NCI-H446 treated with DMSO at 0.1 percent for 48 hours (cell line): ENCODE measurements at regions not wholly inside any gene's neighbourhood (a gene's known extent, or its start where the extent isn't known, plus 50 kb on each side); places are given as distances from the start of the nearest gene placed in this dataset.

Experiments
- DNase-seq: peaks from one replicate; lab custom pipeline; 2025; lab: John Stamatoyannopoulos, UW

DNA sequence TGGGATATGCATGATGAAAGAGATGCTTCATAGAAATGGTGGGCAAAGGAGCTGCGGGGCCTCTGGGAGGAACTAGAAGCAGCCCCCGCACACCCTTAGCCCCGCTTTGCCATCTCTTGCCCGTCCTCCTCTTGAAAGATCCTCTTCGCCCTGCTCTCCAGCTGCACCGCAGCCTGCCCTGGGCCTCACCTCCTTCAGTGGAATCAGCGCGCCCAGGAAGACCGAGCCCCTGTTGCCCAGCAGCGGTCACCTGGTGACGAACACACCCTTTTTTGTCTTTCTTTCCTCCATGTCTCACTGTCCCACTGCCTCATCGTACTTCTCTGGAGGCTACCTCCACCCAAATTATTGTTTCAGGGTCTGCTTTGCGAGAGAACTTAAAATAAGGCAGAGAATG is 807.6 kb downstream of the UQCRFS1 start:
- DNase-seq, result no peak

DNA sequence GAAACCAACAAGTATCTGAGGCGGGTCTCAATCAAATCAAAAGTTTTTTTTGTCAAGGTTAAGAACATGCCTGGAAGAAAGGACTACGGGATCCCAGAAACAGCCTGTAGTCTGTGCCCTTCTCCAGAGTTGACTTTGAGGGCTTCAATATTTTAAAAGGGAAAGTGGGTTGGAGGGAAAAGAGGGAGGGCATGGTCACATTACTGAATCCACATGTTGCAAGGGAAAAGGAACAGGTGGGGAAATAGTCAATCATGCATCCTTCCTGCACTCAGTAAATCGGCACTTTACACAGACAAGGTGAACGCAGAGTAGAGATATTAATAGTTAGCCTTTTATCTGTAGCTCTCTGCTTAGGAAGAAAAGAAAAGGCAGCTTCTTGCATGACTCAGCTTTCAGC is 808.5 kb downstream of the UQCRFS1 start:
- no peak for DNase-seq

DNA sequence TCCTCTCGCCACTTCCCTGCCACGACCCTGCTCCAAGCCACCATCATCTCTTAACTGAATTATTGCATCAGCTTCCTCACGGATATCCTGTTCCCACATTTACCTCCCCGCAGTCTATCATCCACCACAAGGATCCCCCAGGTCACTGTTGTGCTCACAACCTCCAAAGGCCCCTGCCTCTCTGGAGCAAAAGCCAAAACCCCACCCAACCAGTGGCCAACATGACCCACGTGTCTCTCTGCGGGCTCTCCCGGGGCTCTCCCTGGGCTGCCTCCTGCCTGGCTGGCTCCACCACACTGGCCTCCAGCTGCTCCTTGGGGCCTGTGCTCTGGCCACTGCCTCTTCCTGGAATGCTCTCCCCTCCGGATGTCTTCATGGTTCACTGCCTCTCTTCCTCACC is 809.3 kb downstream of the UQCRFS1 start:
- no peak for DNase-seq

DNA sequence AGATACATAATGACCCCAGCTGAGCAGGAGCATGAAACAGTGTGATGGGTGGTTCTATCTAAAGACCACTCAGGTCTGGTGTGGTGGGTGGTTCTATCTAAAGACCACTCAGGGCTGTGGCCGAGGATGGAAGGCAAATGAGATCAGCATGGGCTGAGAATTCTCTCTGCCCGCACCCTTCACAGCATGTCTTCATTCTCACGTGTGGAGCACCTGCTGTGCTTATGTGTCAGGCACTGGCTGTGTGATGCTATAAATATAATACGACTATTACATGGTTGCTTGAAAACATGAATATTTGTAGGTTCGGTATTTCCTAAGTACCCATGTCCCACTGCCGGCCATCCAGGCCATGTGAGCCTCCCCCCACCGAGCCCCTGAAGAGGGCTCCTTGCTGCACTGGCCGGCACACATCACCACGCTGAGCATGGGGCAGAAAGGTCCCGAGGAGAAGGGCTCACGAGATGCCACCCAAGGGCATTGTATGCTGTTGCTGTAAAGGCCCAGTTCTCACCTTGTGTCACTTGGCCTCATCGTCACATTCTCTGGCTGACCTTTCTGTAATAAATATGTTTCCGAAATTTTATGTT is 810.2 kb downstream of the UQCRFS1 start:
- DNase-seq, result no peak

DNA sequence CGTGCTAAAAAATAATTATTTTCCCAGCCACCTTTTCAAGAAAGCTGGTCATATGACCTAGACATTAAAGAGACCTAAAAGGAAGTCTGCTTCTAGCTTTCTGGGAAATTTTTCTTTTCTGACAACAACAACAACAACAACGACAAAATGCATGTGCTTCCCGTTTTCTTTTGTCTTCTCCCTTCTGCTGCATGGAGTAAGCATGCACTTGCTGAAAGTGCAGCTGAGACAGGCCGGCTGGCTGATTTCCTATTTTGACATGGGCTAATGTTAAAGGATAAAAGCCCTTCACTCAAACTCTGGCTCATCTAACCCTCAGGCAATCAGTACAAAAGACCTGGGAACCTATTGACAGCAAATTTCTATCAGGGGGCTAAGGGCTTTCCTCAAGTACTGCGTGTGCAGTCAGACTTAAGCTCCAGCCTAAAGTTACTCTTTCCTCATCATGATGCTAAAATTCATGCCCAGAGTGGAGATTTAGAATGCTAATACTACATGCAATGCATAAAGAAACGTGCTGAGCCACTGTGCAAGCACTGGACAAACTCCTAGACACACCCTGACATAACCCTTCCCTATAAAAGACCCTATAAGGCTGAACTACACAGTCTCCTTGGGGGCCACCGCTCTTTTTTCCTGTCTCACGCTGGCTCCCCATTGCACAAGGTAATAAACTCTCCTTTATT is 811.1 kb downstream of the UQCRFS1 start:
- DNase-seq, result no peak

DNA sequence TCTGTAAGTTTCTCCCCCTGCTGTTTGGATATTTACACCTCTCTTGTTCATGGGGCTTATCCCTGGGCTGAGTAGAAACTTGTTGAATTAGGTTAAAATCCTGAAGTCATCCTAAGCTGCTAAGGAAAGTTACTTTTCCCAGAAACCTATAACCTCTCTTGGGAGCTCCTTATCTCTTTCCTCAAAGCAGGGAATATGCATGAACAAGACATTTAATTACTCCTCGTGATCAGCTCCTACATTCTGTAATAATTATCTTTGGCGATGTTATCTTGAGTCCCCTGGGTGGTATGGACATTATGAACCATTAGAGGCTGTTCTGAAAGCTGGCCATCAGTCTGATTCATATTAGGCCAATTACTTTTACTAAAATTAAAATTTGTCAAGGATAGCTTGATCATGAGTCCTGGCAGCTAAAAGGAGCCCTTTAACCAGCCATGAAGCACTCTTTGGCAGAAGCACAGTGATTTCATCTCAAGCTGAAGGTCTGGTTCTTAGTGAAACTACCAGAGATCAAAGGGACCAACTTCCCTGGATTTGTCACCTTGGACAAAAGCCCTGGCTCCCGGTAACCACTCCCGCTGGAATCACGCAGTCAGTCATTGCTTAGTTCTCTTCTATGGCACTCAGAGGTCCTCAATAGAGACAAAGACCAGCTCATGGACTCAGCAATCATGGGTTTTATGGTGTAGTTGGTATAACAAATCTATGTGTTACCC is 811.8 kb downstream of the UQCRFS1 start:
- DNase-seq, result no peak

DNA sequence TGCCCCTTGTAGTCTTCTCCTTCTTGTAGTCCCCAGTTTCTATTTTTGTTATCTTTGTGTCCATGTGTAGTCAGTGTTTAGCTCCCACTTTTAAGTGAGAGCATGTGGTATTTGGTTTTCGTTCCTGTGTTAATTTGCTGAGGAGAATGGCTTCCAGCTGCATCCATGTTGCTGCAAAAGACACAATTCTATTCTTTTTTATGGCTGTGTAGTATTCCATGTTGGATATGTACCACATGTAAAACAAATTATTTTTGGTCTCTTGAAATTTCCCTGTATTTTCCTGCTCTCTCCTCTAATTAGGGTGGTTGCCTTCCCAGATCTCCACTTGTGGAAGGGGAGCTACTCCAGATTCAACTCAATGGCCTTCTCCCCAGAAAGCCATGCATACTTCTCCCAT is 813.8 kb downstream of the UQCRFS1 start:
- no peak for DNase-seq

DNA sequence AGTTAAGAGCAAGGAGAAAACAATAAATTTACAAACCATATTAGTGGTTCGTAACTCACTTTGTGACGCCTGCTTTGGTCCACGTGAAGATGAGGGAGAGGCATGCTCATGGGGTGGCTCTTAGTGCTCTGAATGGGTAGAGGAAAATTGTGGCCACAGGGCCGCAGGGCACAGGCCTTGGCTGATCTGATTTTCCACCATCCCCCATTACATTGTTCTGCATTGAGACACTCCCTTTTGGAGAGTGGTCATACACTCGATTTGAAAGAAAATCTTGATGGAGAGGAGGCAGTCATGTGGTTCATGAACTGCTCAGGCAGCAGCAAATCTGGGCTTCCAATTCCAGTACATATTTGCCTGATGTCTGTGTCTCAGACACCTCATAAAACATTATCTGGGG is 815.2 kb downstream of the UQCRFS1 start:
- no peak for DNase-seq

DNA sequence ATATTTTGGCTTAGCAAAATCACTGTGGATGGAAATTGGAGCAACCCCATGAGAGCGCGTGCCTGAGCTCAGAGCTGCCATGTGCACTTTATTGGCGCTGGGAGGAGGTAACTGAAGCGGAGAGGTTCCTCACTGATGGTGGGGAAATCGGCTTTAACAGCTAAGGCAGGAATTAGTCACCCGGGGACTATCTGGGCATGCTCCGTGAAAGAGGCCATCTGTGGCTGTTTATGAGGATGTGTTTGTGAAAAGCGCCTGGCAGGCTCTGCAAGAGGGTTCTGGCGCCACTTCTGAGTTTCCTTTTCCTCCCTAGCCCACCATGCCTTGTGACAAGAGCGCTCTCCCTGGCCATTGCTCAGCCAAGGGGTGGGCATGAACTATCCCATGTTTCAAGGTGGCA is 815.6 kb downstream of the UQCRFS1 start:
- DNase-seq, result no peak

DNA sequence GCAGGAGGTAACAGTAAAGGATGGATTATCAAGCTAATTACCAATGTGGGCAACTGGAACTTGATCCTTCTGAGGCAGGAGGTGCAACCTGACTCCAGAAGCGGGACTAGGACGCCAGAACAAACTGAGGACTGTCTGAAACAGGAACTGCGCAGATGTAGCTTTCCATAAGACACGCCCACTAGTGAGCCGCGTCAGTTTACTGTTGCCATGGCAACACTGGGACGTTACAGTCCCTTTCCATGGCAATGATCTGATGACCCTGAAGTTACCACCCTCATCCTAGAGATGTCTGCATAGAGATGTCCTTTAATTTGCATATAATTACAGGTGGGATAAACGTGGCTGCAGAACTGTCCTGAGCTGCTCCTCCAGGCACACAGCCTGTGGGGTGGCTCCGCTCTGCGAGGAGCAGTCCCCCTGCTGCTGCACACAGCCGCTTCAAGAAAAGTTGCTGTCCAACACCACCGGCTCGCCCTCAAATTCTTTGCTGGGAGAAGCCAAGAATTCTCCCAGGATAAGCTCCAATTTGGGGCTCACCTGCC is 816.6 kb downstream of the UQCRFS1 start:
- DNase-seq, result no peak

DNA sequence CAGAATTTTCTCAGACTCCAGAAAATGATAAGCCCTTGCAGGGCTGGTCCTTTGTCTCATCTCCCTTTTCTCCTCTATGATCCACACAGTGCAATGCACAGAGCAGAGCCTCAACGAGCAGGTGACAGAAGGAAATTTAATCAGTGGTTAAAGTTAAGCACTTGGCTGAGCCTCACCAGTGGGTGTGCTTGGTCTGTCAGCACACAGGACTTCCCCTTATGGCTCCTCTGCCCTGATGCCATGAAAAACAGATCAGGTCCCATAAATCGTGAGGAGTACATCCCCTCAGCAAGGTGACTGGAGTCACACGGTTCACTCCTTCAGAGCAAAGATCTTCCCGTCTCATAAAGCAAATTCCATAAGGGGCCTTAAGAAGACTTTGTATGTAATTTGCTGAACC is 818.2 kb downstream of the UQCRFS1 start:
- no peak for DNase-seq

DNA sequence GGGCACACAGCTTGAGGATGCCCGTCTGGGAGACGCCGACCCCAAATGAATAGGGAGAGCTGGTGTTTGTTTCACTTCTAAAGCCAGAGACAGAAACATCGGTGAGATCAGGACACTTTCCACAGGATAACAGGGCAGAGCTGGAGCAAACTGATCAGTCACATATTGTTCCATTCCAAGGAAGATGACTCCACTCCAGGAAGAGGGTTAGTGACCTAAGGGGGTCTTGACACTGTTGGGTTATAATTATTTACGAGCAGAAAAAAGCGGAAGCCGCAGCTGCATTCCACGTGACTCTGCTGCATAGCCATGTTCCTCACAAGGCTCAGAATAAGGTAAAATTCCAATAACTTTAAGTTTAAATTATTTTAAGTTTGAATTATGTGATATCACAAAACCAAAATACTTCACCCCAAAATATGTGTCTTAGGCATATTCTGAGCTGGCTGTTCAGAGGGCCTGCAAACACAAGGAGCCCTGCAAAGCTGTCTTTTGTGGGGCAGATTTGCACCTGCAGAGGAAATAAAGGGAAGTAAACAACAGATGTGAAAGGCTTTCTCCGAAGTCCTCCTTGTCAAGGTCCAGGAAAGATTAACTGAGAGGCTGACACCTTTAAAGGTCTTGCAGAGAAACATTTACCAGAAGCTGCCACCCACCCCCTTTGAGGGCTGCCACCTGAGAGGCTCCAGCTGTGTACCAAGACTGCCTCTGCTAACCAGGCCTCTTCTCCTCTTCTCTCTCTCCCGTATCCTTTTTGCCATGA is 819.2 kb downstream of the UQCRFS1 start:
- DNase-seq, result no peak

DNA sequence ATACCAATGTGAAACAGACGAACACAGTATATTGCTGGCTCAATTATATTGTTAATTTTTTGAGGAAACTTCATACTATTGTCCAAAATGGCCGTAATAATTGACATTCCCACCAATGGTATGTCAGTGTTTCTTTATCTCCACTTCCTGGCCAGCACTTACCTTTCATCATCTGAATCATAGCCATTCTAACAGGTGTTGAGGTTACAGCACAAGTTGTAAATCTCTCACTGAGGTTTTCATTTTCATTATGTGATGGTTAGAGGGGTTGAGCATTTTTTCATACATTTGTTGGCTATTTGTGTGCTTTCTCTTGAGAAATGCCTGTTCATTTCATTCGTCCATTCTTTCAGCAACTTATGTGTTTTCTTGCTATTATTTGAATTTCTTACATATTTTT is 824.0 kb downstream of the UQCRFS1 start:
- DNase-seq, result no peak

DNA sequence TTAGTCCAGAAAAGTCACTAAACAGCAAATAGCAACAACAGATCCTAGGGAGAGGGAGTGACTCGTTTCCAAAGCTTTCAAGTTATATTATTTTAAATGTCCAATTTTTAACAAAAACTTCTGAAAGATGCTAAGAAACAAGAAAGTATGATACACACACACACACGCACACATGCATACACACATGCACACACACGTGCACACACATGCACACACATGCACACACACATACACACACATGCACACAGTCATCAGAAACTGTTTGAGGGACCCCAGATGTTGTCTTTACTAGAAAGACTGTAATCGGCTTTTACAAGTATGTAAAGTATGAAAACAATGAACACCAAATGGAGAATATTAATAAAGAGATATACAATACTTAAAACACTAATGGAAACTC is 825.4 kb downstream of the UQCRFS1 start:
- no peak for DNase-seq

DNA sequence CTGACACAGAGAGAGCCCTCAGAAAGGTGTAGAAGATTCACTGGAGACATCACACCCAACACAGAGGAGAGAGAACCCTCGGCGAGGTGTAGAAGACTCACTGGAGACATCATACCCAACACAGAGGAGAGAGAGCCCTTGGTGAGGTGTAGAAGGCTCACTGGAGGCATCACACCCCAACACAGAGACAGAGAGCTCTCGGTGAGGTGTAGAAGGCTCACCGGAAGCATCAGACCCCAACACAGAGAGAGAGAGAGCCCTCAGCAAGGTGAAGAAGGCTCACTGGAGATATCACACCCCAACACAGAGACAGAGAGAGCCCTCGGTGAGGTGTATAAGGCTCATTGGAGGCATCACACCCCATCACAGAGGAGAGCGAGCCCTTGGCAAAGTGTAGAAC is 826.5 kb downstream of the UQCRFS1 start:
- no peak for DNase-seq

DNA sequence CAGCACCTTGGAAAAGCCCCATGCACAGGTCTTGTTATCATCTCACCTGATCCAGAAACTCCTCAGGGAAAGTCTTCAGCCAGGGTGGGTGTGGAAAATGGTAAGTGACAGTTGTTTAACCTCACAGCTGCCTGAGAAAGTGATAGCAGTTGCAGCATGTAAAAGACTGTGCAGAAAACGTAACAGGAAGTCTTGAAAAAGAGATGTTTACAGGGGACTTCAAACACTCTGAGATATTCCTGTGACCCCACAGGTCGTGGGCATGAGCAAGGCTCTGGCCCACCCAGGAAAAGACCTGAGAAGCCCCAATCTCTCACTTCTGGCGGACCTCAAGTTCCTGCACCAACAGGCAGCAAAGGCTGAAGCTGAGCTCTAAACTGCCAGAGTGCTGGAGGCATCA is 826.9 kb downstream of the UQCRFS1 start:
- no peak for DNase-seq

DNA sequence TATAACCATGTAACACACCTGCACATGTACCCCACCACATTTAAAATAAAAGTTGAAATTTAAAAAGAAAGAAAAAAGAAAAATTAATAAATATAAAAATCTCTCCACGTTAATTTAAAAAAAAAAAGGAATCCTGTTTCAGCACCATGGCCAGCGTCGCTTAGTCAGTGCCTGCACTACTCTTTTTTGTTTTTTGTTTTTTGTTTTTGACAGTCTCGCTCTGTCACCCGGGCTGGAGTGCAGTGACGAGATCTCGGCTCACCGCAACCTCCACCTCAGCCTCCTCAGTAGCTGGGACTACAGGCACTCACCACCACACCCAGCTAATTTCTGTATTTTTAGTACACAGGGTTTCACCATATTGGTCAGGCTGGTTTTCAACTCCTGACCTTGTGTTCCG is 835.9 kb downstream of the UQCRFS1 start:
- DNase-seq, result no peak

DNA sequence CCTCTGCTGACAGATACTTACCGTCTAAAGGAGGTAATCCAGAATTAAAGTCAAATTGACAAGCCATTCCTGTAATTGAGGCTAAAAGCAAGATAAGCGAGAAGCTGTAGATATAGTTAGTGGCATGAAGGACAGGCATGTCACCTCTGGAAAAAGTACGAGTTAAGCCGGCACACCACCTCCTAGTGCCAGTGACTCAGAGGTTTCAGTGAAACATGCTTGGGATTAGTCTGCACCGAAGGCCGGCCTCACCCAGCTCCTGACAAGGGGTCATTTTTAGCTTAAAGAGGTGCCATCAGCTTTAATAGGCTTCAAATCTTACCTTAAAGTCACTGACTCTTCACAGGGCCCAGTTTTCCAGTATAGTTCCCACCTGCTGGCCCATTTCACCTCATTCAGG is 838.0 kb downstream of the UQCRFS1 start:
- no peak for DNase-seq

DNA sequence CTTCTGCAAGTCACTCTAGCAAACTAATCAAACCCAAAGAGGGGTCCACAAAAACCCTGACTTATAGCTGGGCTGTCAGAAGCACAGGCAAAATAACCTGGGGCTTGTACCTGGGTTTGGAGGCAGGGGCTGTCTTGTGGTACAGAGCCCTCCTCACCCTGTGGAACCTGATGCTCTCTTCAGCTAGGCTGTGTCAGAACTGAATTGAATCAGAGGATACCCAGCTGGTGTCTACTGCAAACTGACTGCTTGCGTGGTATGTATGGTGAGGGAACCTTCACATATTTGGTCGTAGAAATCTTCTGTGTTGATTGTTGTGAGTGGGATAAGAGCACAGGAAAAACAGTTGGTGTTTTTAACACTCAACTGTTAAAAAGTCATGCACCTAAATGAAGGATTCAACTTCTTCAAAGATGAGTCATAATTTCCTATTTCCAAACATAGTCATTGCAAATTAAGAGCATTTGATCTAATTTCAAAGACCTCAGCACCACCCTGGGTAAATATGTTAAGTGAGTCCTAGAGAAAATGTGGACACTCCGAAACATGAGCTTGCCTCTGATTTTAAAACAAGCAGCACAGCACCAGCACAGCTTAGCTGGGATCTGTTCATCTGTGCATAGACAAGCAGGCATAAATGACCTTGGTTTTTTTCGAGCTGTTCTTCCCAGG is 840.2 kb downstream of the UQCRFS1 start:
- no peak for DNase-seq

DNA sequence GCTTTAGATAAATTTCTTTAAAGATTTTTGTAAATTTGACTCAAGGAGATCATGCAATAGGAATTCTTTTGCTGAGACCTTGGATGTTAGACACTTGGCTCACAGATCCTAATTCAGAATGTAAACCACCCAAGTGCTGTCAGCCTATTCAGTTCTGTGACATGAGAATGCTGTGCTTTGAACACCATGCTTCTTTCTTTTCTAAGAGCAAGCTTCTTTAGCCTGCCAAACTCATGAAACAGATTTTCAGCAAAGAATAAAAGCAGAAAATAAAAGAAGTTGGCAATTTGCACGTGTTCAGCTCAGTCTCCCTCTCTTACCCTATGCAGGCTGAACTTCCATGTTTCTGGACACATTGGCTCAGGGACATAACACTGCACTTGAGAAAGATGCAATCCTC is 845.8 kb downstream of the UQCRFS1 start:
- no peak for DNase-seq

DNA sequence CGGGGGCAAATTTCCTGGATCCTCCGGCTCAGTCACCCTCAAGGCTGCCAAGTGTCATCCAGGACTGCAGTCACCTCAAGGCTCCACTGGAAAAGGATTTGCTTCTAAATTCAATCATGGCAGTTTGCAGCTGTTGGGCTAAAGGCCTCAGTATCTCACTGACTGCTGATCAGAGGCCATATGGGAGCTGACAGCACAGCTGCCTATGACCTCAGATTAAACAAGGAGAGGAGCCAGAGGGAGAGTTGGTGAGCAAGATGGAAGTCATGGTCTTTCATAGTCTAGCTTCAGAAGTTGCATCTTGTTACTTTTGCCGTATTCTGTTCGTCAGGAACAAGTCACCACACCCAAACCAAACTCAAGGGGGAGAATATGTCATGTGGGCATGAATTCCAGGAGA is 849.7 kb downstream of the UQCRFS1 start:
- no peak for DNase-seq
